HUES64 (cell line): ENCODE measurements at regions not wholly inside any gene's neighbourhood (a gene's known extent, or its start where the extent isn't known, plus 50 kb on each side); places are given as distances from the start of the nearest gene placed in this dataset.

Experiments used
- H3K27ac ChIP-seq: 2 replicates; pipeline ENCODE4 v1.7.0; 2013; ENCODE audit warnings: low read depth, low read length, inconsistent platforms
- H3K27me3 ChIP-seq: 2 replicates; pipeline ENCODE4 v1.6.1; 2013; ENCODE audit warnings: mild to moderate bottlenecking, low read length; ENCODE audit not compliant: insufficient read depth
- H3K36me3 ChIP-seq: 2 replicates; pipeline ENCODE4 v1.6.1; 2013; ENCODE audit warnings: mild to moderate bottlenecking, low read length; ENCODE audit not compliant: insufficient read depth
- H3K4me1 ChIP-seq: 2 replicates; pipeline ENCODE4 v1.6.1; 2013; ENCODE audit warnings: mild to moderate bottlenecking, low read length, moderate library complexity; ENCODE audit not compliant: insufficient read depth
- H3K4me3 ChIP-seq: 2 replicates; pipeline ENCODE4 v1.5.1; 2013; ENCODE audit warnings: mild to moderate bottlenecking, low read length, moderate library complexity
- H3K9ac ChIP-seq: 2 replicates; pipeline ENCODE4 v1.6.1; 2013; ENCODE audit warnings: mild to moderate bottlenecking, low read depth, low read length
- H3K9me3 ChIP-seq: 2 replicates; pipeline ENCODE4 v1.6.1; 2013; ENCODE audit warnings: low read depth, low read length; ENCODE audit not compliant: insufficient read depth
- WGBS: fragments of 150-250, 120-280 bp; methylation state at CpG from one replicate; pipeline ENCODE4 v1.1.7; 2013; ENCODE audit warnings: missing lambda C conversion rate; 5-methylcytosine and 5-hydroxymethylcytosine counted together

DNA sequence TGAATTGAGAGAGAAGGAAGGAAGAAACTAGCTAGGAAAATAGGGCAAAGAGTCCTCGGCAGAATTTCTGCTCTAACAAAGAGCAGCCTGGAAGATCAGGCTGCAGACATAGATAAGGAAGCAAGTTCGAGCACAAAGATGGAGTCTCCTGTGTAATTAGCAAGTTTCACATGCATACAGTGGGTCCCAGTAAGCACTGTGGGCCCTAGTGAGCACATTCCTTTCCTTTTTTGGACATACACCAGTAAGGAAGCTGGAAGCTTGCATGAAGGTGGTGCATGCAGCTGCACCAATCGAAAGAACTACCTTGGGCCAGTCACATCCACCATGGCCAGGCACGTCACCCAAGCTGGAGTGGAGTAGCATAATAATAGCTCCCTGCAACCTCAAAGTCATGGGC, 109.7 kb downstream of the NOL4 start:
- Histone ChIP-seq H3K4me1 (peaks cover 15% of the 10 kb centered on the region), H3K4me3 (no peak overlapping the region), H3K27me3 (peaks cover 24% of the 10 kb centered on the region), H3K9ac (no peak overlapping the region), H3K27ac (no peak overlapping the region), H3K9me3 (no peaks in the 10 kb centered on the region), H3K36me3 (no peaks in the 10 kb centered on the region)
- WGBS, result 87% methylated on average over 4 of the region's 4 CpGs

GRCh38 chr18:34108206-34108605, 116.5 kb downstream of the NOL4 start:
- Histone ChIP-seq H3K27ac (no peak overlapping the region), H3K9ac (no peak overlapping the region), H3K4me3 (no peak overlapping the region), H3K27me3 (no peaks in the 10 kb centered on the region), H3K9me3 (peaks cover 12% of the 10 kb centered on the region), H3K36me3 (no peaks in the 10 kb centered on the region), H3K4me1 (no peaks in the 10 kb centered on the region)

- H3K36me3 ChIP-seq, result no peaks in the 10 kb centered on the region
- 86% methylated on average over 2 of the region's 2 CpGs for WGBS
- H3K27ac ChIP-seq, result no peak overlapping the region
- no peak overlapping the region for H3K4me3 ChIP-seq
- H3K4me1 ChIP-seq, result no peaks in the 10 kb centered on the region
- H3K9me3 ChIP-seq, result no peaks in the 10 kb centered on the region
- no peaks in the 10 kb centered on the region for H3K27me3 ChIP-seq
- H3K9ac ChIP-seq, result no peak overlapping the region
Observed at GRCh38 chr18:34098109-34098508, 126.6 kb downstream of the NOL4 start.

GRCh38 chr18:34097312-34097711, 127.4 kb downstream of the NOL4 start:
- H3K27ac ChIP-seq, result no peak overlapping the region
- no peaks in the 10 kb centered on the region for H3K27me3 ChIP-seq
- H3K4me1 ChIP-seq, result no peaks in the 10 kb centered on the region
- H3K36me3 ChIP-seq, result no peaks in the 10 kb centered on the region
- H3K9me3 ChIP-seq, result no peaks in the 10 kb centered on the region
- WGBS, result no CpG with 5 or more reads among the region's 1 CpG
- no peak overlapping the region for H3K9ac ChIP-seq
- no peak overlapping the region for H3K4me3 ChIP-seq

DNA sequence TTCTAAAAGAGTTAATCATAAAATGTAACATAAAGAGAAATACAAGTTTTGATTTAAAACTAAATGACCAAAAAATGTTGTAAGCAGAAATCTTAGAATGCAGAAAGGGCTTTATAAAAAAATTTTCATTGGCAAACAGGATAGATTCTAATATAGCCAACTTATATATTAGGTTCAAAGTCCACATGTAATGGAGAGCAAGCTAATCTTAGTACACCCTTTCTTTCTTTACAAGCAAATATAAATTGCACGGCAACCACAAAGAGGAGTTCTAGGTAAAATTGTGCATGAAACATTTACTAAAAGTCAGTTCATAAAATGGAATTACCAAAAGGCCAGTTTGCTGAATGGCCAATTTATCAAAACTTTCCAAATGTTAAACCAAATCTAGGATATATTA, 130.6 kb downstream of the NOL4 start:
- Histone ChIP-seq H3K4me3 (no peak overlapping the region), H3K27me3 (no peaks in the 10 kb centered on the region), H3K9ac (no peak overlapping the region), H3K9me3 (no peaks in the 10 kb centered on the region), H3K27ac (no peak overlapping the region), H3K36me3 (no peaks in the 10 kb centered on the region), H3K4me1 (no peaks in the 10 kb centered on the region)
- WGBS, result 100% methylated on average over 1 of the region's 1 CpG

DNA sequence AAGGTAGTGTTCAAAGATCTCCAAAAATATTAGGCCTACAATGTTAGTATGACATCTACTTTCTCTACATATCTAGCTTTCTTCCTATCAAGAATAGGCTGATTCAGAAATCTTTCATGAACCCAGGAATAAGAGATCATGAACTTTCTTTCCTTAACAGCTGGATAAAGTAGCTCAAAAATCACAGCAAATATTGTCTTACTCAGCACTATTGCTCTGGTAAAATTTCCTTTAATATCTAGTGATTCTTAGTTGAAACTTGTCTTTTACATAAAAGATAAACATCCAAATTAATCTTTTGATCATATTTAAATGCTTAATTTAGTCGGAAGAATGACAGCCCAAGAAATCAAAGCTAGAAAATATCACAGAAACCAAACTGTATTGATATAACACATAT, 131.9 kb downstream of the NOL4 start:
- Histone ChIP-seq H3K9me3 (no peaks in the 10 kb centered on the region), H3K4me3 (no peak overlapping the region), H3K4me1 (no peaks in the 10 kb centered on the region), H3K36me3 (no peaks in the 10 kb centered on the region), H3K27ac (no peak overlapping the region), H3K27me3 (no peaks in the 10 kb centered on the region), H3K9ac (no peak overlapping the region)
- WGBS, result no CpG with 5 or more reads among the region's 1 CpG

DNA sequence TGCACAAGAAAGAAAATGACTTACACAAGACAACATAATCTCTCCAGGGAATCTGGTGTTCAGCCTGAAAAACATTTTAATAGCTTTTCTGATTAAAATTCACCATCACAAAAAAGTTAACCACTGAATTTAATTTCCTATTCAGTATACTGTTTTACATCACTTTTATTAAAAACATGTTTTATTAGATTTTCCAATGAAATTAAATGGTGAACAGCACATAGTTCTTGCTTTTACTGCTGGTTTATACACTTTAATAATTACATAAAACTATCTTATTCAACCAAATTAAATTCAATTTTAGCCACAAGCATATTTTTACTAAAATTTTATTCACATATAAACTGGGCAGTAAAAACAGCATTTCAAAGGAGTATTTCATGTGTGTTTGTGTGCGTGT, 138.3 kb downstream of the NOL4 start:
- H3K27ac ChIP-seq, result no peak overlapping the region
- no peaks in the 10 kb centered on the region for H3K4me1 ChIP-seq
- no peak overlapping the region for H3K4me3 ChIP-seq
- WGBS, result 0% methylated on average over 1 of the region's 1 CpG
- H3K36me3 ChIP-seq, result no peaks in the 10 kb centered on the region
- no peaks in the 10 kb centered on the region for H3K9me3 ChIP-seq
- H3K27me3 ChIP-seq, result no peaks in the 10 kb centered on the region
- H3K9ac ChIP-seq, result no peak overlapping the region

- H3K27me3 ChIP-seq, result no peaks in the 10 kb centered on the region
- no peak overlapping the region for H3K9ac ChIP-seq
- WGBS, result 91% methylated on average over 3 of the region's 4 CpGs
- H3K36me3 ChIP-seq, result no peaks in the 10 kb centered on the region
- no peak overlapping the region for H3K27ac ChIP-seq
- H3K9me3 ChIP-seq, result no peaks in the 10 kb centered on the region
- H3K4me1 ChIP-seq, result no peaks in the 10 kb centered on the region
- H3K4me3 ChIP-seq, result no peak overlapping the region
Observed at GRCh38 chr18:34085140-34085739, 139.5 kb downstream of the NOL4 start.

DNA sequence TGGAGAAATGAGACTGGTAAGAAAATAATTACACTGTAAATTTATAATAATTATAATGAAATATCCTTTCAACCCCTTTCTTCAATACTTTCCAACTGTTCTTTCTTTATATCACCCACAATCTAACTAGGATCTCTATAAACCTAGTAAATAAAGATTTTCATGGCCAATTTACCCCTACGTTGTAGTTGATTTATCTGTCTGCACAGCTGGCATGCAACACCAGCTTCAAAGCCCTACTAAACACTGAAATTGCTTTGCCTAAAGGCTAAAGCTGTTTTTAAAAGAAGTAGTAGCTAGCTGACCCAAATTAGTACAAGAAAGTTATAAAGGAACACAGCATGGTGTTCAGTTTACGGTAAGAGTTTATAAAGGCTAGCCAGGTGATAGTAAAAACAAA, 140.1 kb downstream of the NOL4 start:
- WGBS, result 98% methylated on average over 2 of the region's 2 CpGs

DNA sequence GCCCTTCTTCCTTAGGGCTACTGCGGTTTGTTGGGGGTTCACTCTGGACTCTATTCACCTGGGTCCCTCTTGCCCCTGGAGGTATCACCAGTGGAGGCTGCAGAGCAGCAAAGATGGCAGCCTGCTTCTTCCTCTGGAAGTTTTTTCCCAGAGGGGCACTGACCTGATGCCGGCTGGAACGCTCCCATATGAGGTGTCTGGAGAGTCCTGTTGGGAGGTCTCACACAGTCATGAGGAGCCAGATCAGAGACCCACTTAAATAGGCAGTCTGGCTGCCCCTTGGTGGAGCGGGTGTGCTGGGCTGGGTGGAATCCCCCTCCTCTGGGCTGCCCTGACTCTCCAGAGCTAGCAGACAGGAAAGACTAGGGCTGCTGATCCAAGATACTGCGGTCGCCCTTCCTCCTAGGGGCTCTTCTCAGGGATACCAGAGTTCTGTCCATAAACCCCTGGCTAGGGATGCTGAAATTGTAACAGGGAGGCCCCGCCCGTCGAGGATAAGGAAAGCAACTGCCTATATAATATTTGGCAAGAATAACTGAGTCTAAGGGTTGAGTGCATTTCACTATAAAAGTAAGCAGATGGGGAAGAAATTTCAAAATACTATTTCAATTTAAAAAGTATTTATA, 140.7 kb downstream of the NOL4 start:
- 93% methylated on average over 9 of the region's 9 CpGs for WGBS
- H3K36me3 ChIP-seq, result no peaks in the 10 kb centered on the region
- H3K4me1 ChIP-seq, result no peaks in the 10 kb centered on the region
- no peaks in the 10 kb centered on the region for H3K9me3 ChIP-seq
- H3K4me3 ChIP-seq, result no peak overlapping the region
- no peak overlapping the region for H3K9ac ChIP-seq
- H3K27ac ChIP-seq, result no peak overlapping the region
- no peaks in the 10 kb centered on the region for H3K27me3 ChIP-seq

More for the DNA sequence above, 140.1 kb downstream of the NOL4 start:
- H3K4me1 ChIP-seq, result no peaks in the 10 kb centered on the region
- no peak overlapping the region for H3K9ac ChIP-seq
- no peaks in the 10 kb centered on the region for H3K9me3 ChIP-seq
- no peaks in the 10 kb centered on the region for H3K36me3 ChIP-seq
- no peaks in the 10 kb centered on the region for H3K27me3 ChIP-seq
- no peak overlapping the region for H3K4me3 ChIP-seq
- H3K27ac ChIP-seq, result no peak overlapping the region

DNA sequence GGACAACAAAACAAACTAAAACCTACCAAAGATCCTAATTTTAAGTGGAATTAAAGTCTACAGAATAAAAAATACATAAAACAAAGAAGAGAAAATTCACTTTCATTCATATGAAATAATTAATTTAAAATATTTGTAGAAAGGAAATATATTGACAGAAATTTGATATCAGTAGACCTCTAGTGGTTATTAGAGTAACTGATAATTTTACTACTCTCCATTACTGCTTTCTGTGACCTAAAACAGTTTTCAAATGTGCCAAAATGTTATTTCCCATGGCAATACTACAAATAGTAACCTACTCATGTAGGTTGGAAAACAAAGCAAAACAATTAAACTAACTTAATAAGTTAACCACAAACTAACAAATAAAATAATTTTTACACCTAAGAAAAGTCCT, 147.1 kb downstream of the NOL4 start:
- Histone ChIP-seq H3K36me3 (no peaks in the 10 kb centered on the region), H3K27me3 (no peaks in the 10 kb centered on the region), H3K9ac (no peak overlapping the region), H3K9me3 (no peaks in the 10 kb centered on the region), H3K27ac (no peak overlapping the region), H3K4me3 (no peak overlapping the region), H3K4me1 (no peaks in the 10 kb centered on the region)
